IMR-90 (cell line): ENCODE measurements at regions not wholly inside any gene's neighbourhood (a gene's known extent, or its start where the extent isn't known, plus 50 kb on each side); places are given as distances from the start of the nearest gene placed in this dataset.
"Not testable (repeated sequence)": the region's sequence is repeated elsewhere in the genome, so short reads cannot be mapped to it uniquely, and the experiment has no call there.

Experiments used
- ATAC-seq: fragments of 200-7000 bp; cut with Tn5 transposase; 2 replicates; pipeline ENCODE4 v1.9.1; 2020; ENCODE audit warnings: low read depth, mild to moderate bottlenecking, moderate library complexity
- BruUV-seq: library from RNA; stranded (reverse); fragments of 400-500 nt; replicated peaks from 2 replicates; lab custom pipeline; 2021; lab: Mats Ljungman, UMichigan
- CTCF ChIA-PET: fragments of 300-600 bp; formaldehyde crosslinking; extraction: SDS; loops from one replicate; lab custom pipeline; 2021; ENCODE audit warnings: antibody characterized with exemption; lab: Yijun Ruan, JAX
- POLR2A ChIA-PET: fragments of 300-600 bp; sonication (Branson Sonifier 250); formaldehyde crosslinking; loops from one replicate; lab custom pipeline; 2022; ENCODE audit warnings: antibody characterized with exemption; ENCODE audit not compliant: unreplicated experiment; lab: Charles Lee
- DNase-seq: peaks from one replicate; pipeline ENCODE4 v3.0.0; 2013
- H2AFZ ChIP-seq: replicated peaks from 2 replicates; pipeline ENCODE3; 2013; ENCODE audit warnings: low read length, mild to moderate bottlenecking; ENCODE audit not compliant: poor library complexity
- H2AK5ac ChIP-seq: 2 replicates; pipeline ENCODE4 v1.6.1; 2013; ENCODE audit warnings: low read depth, low read length, inconsistent platforms
- H2AK9ac ChIP-seq: replicated peaks from 2 replicates; pipeline ENCODE3; 2013; ENCODE audit warnings: mild to moderate bottlenecking, low read depth, low read length, moderate library complexity; ENCODE audit not compliant: poor library complexity
- H2BK120ac ChIP-seq: 2 replicates; pipeline ENCODE4 v1.6.1; 2013; ENCODE audit warnings: low read depth, low read length, inconsistent platforms
- H2BK15ac ChIP-seq: 3 replicates; pipeline ENCODE4 v1.6.1; 2013; ENCODE audit warnings: low read depth, low read length, inconsistent platforms
- H2BK20ac ChIP-seq: 2 replicates; pipeline ENCODE4 v1.6.1; 2013; ENCODE audit warnings: low read depth, mild to moderate bottlenecking, inconsistent platforms, low read length, moderate library complexity
- H2BK5ac ChIP-seq: 2 replicates; pipeline ENCODE4 v1.6.1; 2013; ENCODE audit warnings: mild to moderate bottlenecking, low read depth, low read length, inconsistent platforms; ENCODE audit not compliant: poor library complexity, severe bottlenecking
- H3K14ac ChIP-seq: replicated peaks from 2 replicates; pipeline ENCODE4 v1.6.1; 2013; ENCODE audit warnings: low read depth, low read length, inconsistent platforms
- H3K18ac ChIP-seq: 2 replicates; pipeline ENCODE4 v1.6.1; 2013; ENCODE audit warnings: low read depth, low read length, control low read depth
- H3K23ac ChIP-seq: 2 replicates; pipeline ENCODE4 v1.6.1; 2013; ENCODE audit warnings: low read depth, low read length, inconsistent platforms
- H3K27ac ChIP-seq: 2 replicates; pipeline ENCODE4 v1.5.1; 2013; ENCODE audit warnings: mild to moderate bottlenecking, control low read depth, low read length; ENCODE audit not compliant: insufficient read depth
- H3K27me3 ChIP-seq: 2 replicates; pipeline ENCODE4 v1.6.1; 2013; ENCODE audit warnings: low read length; ENCODE audit not compliant: control insufficient read depth, insufficient read depth
- H3K36me3 ChIP-seq: 2 replicates; pipeline ENCODE4 v1.6.1; 2013; ENCODE audit warnings: low read length, mixed read lengths; ENCODE audit not compliant: control insufficient read depth, insufficient read depth
- H3K4ac ChIP-seq: 2 replicates; pipeline ENCODE4 v1.6.1; 2013; ENCODE audit warnings: low read depth, low read length, inconsistent platforms
- H3K4me1 ChIP-seq: 2 replicates; pipeline ENCODE4 v1.6.1; 2013; ENCODE audit warnings: low read length, mixed read lengths; ENCODE audit not compliant: control insufficient read depth, insufficient read depth
- H3K4me2 ChIP-seq: 2 replicates; pipeline ENCODE4 v1.6.1; 2013; ENCODE audit warnings: low read depth, mild to moderate bottlenecking, control low read depth, low read length, moderate library complexity
- H3K4me3 ChIP-seq: 2 replicates; pipeline ENCODE4 v1.5.1; 2013; ENCODE audit warnings: low read depth, mild to moderate bottlenecking, control low read depth, low read length, moderate library complexity; ENCODE audit not compliant: insufficient read depth
- H3K56ac ChIP-seq: 2 replicates; pipeline ENCODE4 v1.6.1; 2013; ENCODE audit warnings: low read length, inconsistent platforms; ENCODE audit not compliant: insufficient read depth; ENCODE audit errors: extremely low read depth
- H3K79me1 ChIP-seq, 2 experiments: 2 replicates each; pipeline ENCODE4 v1.6.1; 2013; ENCODE audit warnings: low read length in 2 of 2, inconsistent platforms in 1 of 2, low read depth in 1 of 2
- H3K9ac ChIP-seq: 2 replicates; pipeline ENCODE4 v1.6.1; 2013; ENCODE audit warnings: low read depth, low read length, control low read depth
- H3K9me1 ChIP-seq: 2 replicates; pipeline ENCODE4 v1.6.1; 2013; ENCODE audit warnings: low read length, inconsistent platforms; ENCODE audit not compliant: insufficient read depth
- H3K9me3 ChIP-seq: 2 replicates; pipeline ENCODE4 v1.6.1; 2013; ENCODE audit warnings: low read length; ENCODE audit not compliant: control insufficient read depth, insufficient read depth
- H4K20me1 ChIP-seq: 2 replicates; pipeline ENCODE4 v1.6.1; 2013; ENCODE audit warnings: low read length, inconsistent platforms; ENCODE audit not compliant: insufficient read depth
- H4K5ac ChIP-seq: 2 replicates; pipeline ENCODE4 v1.6.1; 2013; ENCODE audit warnings: mild to moderate bottlenecking, low read depth, low read length, control low read depth
- H4K8ac ChIP-seq, 2 experiments: 2 replicates each; pipeline ENCODE4 v1.6.1; 2013; ENCODE audit warnings: low read depth in 2 of 2, low read length in 2 of 2, control low read depth in 1 of 2, inconsistent platforms in 1 of 2
- H4K91ac ChIP-seq: 2 replicates; pipeline ENCODE4 v1.6.1; 2013; ENCODE audit warnings: low read depth, low read length, inconsistent platforms; ENCODE audit not compliant: insufficient read depth
- CHD1 ChIP-seq: IDR thresholded peaks from 2 replicates; pipeline ENCODE4 v1.6.1; 2012; ENCODE audit warnings: low read depth, low read length, improper control_type of control experiment
- FOS ChIP-seq: fragments of 150-350 bp; IDR thresholded peaks from 2 replicates; pipeline ENCODE4 v1.6.1; 2016; ENCODE audit warnings: low read depth, low read length
- MAFK ChIP-seq: IDR thresholded peaks from 2 replicates; pipeline ENCODE4 v1.6.1; 2012; ENCODE audit warnings: low read depth, low read length, improper control_type of control experiment
- MAZ ChIP-seq: IDR thresholded peaks from 2 replicates; pipeline ENCODE4 v1.6.1; 2012; ENCODE audit warnings: low read depth, mild to moderate bottlenecking, low read length, improper control_type of control experiment, moderate library complexity, borderline replicate concordance
- MXI1 ChIP-seq: IDR thresholded peaks from 2 replicates; pipeline ENCODE4 v1.6.1; 2012; ENCODE audit warnings: low read depth, mild to moderate bottlenecking, low read length, moderate library complexity, borderline replicate concordance
- NFE2L2 ChIP-seq: fragments of 150-350 bp; IDR thresholded peaks from 2 replicates; pipeline ENCODE4 v1.6.1; 2016; ENCODE audit warnings: low read depth, mild to moderate bottlenecking, low read length
- POLR2A ChIP-seq: IDR thresholded peaks from 2 replicates; pipeline ENCODE4 v1.6.1; 2012; ENCODE audit warnings: mild to moderate bottlenecking, low read depth, low read length
- RAD21 ChIP-seq: IDR thresholded peaks from 2 replicates; pipeline ENCODE4 v1.6.1; 2012; ENCODE audit warnings: low read length, improper control_type of control experiment
- RFX5 ChIP-seq: IDR thresholded peaks from 2 replicates; pipeline ENCODE4 v1.8.0; 2012; ENCODE audit warnings: low read depth, mild to moderate bottlenecking, low read length, moderate library complexity
- SMC3 ChIP-seq: fragments of 150-350 bp; IDR thresholded peaks from 2 replicates; pipeline ENCODE4 v1.6.1; 2016; ENCODE audit warnings: low read depth, mild to moderate bottlenecking, antibody characterized with exemption, low read length, moderate library complexity
- WGBS, 2 experiments: methylation state at CpG; one replicate each; pipeline versions ENCODE4 v1.1.5 to v1.1.7; 2013; ENCODE audit warnings: missing lambda C conversion rate in 2 of 2; ENCODE audit not compliant: insufficient read length in 1 of 2; ENCODE audit errors: extremely low coverage in 2 of 2; 5-methylcytosine and 5-hydroxymethylcytosine counted together
- dilution Hi-C: fragments of 300-500 bp; cut with HindIII; formaldehyde crosslinking; loops from one replicate; pipeline ENCODE4 v1.14.3; 2018; ENCODE audit warnings: low sequenced_read_pairs; ENCODE audit not compliant: unreplicated experiment
- in situ Hi-C: fragments of 300-500 bp; cut with MboI; formaldehyde crosslinking; loops from 3 replicates; pipeline ENCODE4 v1.14.3; 2019; ENCODE audit warnings: low sequenced_read_pairs, inconsistent platforms, mixed read lengths
- intact Hi-C: fragments of 100-400 bp; cut with micrococcal nuclease; formaldehyde crosslinking; loops from 2 replicates; pipeline ENCODE4 v1.10.0; 2022
- TF ChIP-seq, protein P1 (sequence below): fragments of 150-350 bp; IDR thresholded peaks from 2 replicates; pipeline ENCODE4 v1.6.1; 2017; ENCODE audit warnings: mild to moderate bottlenecking, antibody characterized with exemption, low read length, low read depth
- TF ChIP-seq, protein P2 (sequence below): fragments of 150-350 bp; IDR thresholded peaks from 2 replicates; pipeline ENCODE4 v1.6.1; 2016; ENCODE audit warnings: low read depth, mild to moderate bottlenecking, low read length, moderate library complexity, borderline replicate concordance

DNA sequence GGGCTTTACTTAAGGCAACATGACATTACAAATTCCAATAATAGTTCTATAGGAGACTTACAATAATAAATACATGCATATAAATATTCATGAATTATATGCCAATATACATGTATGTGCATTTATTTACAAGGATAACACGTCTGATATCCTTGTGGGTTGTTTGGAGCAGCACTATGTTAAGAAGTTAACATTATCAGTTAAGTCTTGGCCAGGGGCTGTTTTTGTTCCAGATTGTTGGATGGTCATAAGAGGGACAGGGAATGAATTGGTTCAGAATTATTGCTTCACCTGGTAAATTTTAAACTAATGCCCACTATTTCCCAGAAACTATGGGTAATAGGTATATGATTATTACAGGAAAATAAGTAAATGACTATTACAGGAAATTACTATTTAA, 81.3 kb upstream of the MMS22L start:
- WGBS, 2 experiments, result no CpG with 5 or more reads among the region's 1 CpG

DNA sequence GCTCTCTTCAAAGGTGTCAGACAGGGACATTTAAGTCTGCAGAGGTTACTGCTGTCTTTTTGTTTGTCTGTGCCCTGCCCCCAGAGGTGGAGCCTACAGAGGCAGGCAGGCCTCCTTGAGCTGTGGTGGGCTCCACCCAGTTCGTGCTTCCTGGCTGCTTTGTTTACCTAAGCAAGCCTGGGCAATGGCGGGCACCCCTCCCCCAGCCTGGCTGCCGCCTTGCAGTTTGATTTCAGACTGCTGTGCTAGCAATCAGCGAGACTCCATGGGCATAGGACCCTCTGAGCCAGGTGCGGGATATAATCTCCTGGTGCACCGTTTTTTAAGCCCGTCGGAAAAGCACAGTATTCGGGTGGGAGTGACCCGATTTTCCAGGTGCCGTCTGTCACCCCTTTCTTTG, 99.1 kb upstream of the MMS22L start:
- dilution Hi-C loops, H3K4me3 ChIP-seq, H3K27me3 ChIP-seq, H2AK5ac ChIP-seq, H3K4ac ChIP-seq, H4K20me1 ChIP-seq, H3K9me1 ChIP-seq, H2BK15ac ChIP-seq, H3K14ac ChIP-seq, H4K8ac ChIP-seq, H4K91ac ChIP-seq, H4K5ac ChIP-seq, H3K79me1 ChIP-seq, intact Hi-C loops, H3K9ac ChIP-seq, H3K9me3 ChIP-seq, POLR2A ChIA-PET, ATAC-seq, H2BK20ac ChIP-seq, H3K4me2 ChIP-seq, H3K23ac ChIP-seq, H3K36me3 ChIP-seq, H2AFZ ChIP-seq, H2BK5ac ChIP-seq, H3K4me1 ChIP-seq, CTCF ChIA-PET, H3K18ac ChIP-seq, H2AK9ac ChIP-seq, DNase-seq, BruUV-seq, H3K56ac ChIP-seq, H2BK120ac ChIP-seq, H3K27ac ChIP-seq: not testable (repeated sequence)
- WGBS, 2 experiments, result no CpG with 5 or more reads among the region's 11 CpGs
- in situ Hi-C loops, result loop anchor here (25.0 kb wide), 1 partner anchor 320 kb away; no protein-coding TSS in a partner anchor

More for the DNA sequence above, 81.3 kb upstream of the MMS22L start:
- intact Hi-C loops, result no loop called here
- ATAC-seq (no peak), DNase-seq (no peak)
- H3K9me3 ChIP-seq, result no peaks in the 10 kb centered on the region
- H2BK5ac ChIP-seq, result no peak overlapping the region
- H2AK5ac ChIP-seq, result no peak overlapping the region
- no peak overlapping the region for H2AFZ ChIP-seq
- H3K9ac ChIP-seq, result no peak overlapping the region
- no peak overlapping the region for H2BK15ac ChIP-seq
- H2BK20ac ChIP-seq, result no peak overlapping the region
- no peak overlapping the region for H4K8ac ChIP-seq
- TF ChIP-seq MAZ (no peak), CHD1 (no peak), NFE2L2 (no peak), SMC3 (no peak), FOS (no peak), MAFK (no peak), RAD21 (no peak), RFX5 (no peak), MXI1 (no peak), POLR2A (no peak)
- TF ChIP-seq, protein P1, sequence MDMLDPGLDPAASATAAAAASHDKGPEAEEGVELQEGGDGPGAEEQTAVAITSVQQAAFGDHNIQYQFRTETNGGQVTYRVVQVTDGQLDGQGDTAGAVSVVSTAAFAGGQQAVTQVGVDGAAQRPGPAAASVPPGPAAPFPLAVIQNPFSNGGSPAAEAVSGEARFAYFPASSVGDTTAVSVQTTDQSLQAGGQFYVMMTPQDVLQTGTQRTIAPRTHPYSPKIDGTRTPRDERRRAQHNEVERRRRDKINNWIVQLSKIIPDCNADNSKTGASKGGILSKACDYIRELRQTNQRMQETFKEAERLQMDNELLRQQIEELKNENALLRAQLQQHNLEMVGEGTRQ, result no peak
- TF ChIP-seq, protein P2, sequence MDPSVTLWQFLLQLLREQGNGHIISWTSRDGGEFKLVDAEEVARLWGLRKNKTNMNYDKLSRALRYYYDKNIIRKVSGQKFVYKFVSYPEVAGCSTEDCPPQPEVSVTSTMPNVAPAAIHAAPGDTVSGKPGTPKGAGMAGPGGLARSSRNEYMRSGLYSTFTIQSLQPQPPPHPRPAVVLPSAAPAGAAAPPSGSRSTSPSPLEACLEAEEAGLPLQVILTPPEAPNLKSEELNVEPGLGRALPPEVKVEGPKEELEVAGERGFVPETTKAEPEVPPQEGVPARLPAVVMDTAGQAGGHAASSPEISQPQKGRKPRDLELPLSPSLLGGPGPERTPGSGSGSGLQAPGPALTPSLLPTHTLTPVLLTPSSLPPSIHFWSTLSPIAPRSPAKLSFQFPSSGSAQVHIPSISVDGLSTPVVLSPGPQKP, result no peak
- H3K36me3 ChIP-seq, result no peaks in the 10 kb centered on the region
- H3K18ac ChIP-seq, result no peak overlapping the region
- H3K23ac ChIP-seq, result no peak overlapping the region
- H3K9me1 ChIP-seq, result no peaks in the 10 kb centered on the region
- no TSS peak for BruUV-seq
- ChIA-PET POLR2A (no interaction called here), CTCF (no interaction called here)
- H4K5ac ChIP-seq, result no peak overlapping the region
- no peaks in the 10 kb centered on the region for H3K79me1 ChIP-seq
- H3K4ac ChIP-seq, result no peak overlapping the region
- in situ Hi-C loops, result no loop called here
- no peaks in the 10 kb centered on the region for H4K20me1 ChIP-seq
- H3K4me3 ChIP-seq, result no peak overlapping the region
- no peak overlapping the region for H4K91ac ChIP-seq
- no peaks in the 10 kb centered on the region; the same call in 1 of the 2 replicates for H3K27me3 ChIP-seq
- H2BK120ac ChIP-seq, result no peak overlapping the region
- H3K27ac ChIP-seq, result no peak overlapping the region
- H3K14ac ChIP-seq, result no peak overlapping the region
- no peak overlapping the region for H3K56ac ChIP-seq
- dilution Hi-C loops, result no loop called here
- H3K4me2 ChIP-seq, result no peak overlapping the region
- H2AK9ac ChIP-seq, result no peak overlapping the region
- no peaks in the 10 kb centered on the region for H3K4me1 ChIP-seq
